Astrocyte of the spinal cord (primary cell): ENCODE measurements at regions not wholly inside any gene's neighbourhood (a gene's known extent, or its start where the extent isn't known, plus 50 kb on each side); places are given as distances from the start of the nearest gene placed in this dataset.

Experiments
- DNase-seq: peaks from one replicate; pipeline ENCODE4 v3.0.0; 2011; ENCODE audit warnings: low read depth, low spot score
- H3K4me3 ChIP-seq: 2 replicates; pipeline ENCODE4 v1.5.1; 2011; ENCODE audit warnings: low read depth, mild to moderate bottlenecking, low read length, moderate library complexity
- in situ Hi-C: cut with HindIII; loops from 2 replicates; pipeline ENCODE4 v1.10.0; 2017; ENCODE audit warnings: low sequenced_read_pairs
- TF ChIP-seq, protein P1 (sequence below): IDR thresholded peaks from 2 replicates; pipeline ENCODE4 v1.5.1; 2012; ENCODE audit warnings: low read depth, mild to moderate bottlenecking, low read length, inconsistent platforms

DNA sequence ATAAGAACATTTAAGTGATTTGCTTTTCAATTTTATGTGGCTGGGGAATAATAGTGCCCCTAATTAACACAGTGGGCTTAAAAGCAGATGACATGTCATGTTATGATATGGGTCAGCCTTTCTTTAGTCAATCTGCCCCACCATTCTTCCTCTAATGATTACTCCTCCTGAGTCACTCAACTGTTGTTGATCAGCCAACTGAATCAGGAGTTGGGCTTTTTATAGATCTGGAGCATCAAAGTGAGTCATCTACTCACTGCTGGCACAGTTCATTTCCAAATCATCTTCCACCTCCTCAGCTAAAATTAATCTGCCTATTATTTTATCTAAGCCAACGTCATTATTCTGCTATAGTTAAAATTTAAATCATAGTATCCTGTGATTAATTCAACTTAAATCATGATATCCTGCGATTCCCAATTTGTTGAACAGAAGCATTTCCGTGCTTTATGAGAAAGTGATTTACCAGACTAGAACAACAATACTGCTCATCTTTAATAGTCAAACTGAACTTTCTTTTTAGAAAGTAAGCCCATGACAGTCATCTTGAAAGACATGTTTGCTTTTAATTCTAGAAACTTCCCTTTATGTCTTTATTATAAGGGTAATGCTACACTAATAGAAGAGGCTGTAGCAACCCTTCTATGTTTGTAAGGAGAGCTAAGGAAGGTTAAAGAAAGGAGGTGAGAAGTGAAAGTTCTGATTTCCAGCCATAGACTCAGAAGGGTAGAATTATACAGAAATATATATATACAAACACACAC, 551.4 kb downstream of the TBC1D4 start:
- DNase-seq: peak; percentile 72
- TF ChIP-seq, protein P1, sequence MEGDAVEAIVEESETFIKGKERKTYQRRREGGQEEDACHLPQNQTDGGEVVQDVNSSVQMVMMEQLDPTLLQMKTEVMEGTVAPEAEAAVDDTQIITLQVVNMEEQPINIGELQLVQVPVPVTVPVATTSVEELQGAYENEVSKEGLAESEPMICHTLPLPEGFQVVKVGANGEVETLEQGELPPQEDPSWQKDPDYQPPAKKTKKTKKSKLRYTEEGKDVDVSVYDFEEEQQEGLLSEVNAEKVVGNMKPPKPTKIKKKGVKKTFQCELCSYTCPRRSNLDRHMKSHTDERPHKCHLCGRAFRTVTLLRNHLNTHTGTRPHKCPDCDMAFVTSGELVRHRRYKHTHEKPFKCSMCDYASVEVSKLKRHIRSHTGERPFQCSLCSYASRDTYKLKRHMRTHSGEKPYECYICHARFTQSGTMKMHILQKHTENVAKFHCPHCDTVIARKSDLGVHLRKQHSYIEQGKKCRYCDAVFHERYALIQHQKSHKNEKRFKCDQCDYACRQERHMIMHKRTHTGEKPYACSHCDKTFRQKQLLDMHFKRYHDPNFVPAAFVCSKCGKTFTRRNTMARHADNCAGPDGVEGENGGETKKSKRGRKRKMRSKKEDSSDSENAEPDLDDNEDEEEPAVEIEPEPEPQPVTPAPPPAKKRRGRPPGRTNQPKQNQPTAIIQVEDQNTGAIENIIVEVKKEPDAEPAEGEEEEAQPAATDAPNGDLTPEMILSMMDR: no peak
- in situ Hi-C loops: no loop called here
- no peak overlapping the region for H3K4me3 ChIP-seq

DNA sequence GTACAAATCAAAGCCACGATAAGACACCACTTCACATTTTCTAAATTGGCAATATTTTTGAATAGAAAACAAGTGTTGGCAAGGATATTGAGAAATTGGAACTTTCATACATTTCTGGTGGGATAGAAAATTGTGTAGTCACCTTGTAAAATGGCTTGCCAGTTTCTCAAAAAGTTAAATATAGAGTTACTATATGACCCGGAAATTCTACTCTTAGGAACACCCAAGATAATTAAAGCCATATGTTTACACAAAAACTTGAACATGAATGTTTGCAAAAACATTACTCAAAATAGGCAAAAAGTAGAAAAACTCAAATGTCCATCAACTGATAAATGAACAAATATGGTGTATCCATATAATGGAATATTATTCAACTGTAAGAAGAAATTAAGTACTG, 552.5 kb downstream of the TBC1D4 start:
- in situ Hi-C loops: no loop called here
- TF ChIP-seq, protein P1: no peak

DNA sequence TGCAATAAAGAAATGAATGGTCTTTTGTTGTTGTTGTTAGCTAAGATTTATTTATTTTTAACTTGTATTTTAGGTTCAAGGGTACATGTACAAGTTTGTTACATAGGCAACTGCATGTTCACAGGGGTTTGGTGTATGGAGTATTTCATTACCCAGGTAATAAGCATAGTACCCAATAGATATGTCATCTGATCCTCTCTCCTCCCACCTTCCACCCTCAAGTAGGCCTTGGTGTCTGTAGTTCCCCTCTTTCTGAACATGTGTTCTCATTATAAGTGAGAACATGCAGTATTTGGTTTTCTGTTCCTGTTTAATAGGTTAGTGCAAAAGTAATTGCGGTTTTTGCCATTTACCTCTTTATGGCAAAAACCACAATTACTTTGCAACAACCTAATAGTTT, 554.1 kb downstream of the TBC1D4 start:
- in situ Hi-C loops: no loop called here
- TF ChIP-seq, protein P1: no peak
- DNase-seq: no peak
- no peak overlapping the region for H3K4me3 ChIP-seq

More for the DNA sequence above, 552.5 kb downstream of the TBC1D4 start:
- peak; percentile 5 for DNase-seq
- no peak overlapping the region for H3K4me3 ChIP-seq

DNA sequence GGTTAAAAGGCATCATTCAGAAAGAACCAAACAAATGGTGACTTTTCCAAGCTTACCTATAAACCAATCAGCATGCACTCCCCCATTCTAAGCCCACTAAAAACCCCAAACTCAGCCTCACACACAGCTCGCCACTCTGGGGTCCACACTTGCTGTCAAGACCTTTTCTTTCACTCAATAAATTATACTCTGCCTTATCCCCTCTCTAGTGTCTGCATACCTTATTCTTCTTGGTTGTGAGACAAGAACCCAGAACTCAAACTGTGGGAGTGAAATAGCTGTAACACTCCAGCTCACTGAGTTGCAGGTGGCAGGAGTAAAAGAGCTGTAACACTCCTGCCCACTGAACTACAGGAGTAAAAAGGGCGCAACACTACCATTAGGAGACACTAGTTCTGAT, 559.0 kb downstream of the TBC1D4 start:
- no peak for DNase-seq
- TF ChIP-seq, protein P1: no peak
- no peak overlapping the region for H3K4me3 ChIP-seq
- in situ Hi-C loops: no loop called here

DNA sequence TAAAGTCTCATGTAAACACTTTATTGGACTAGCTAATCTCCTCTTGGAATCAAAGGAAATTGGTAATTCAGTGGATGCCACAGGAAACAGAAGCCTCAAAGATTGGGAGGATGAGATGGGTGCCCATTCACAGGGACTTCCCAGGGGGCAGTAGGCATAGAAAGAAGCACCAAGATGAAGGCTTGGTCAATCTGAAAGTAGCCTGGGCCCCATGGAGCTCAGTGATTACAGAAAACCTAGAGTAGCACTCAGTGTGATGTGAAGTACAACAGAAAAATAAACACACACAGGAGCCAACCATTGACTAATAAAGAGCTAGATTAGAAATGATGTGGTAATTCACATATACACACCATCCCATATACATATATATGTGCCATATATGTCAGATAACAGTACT, 560.6 kb downstream of the TBC1D4 start:
- in situ Hi-C loops: no loop called here
- no peak for DNase-seq
- TF ChIP-seq, protein P1: no peak
- no peak overlapping the region for H3K4me3 ChIP-seq

DNA sequence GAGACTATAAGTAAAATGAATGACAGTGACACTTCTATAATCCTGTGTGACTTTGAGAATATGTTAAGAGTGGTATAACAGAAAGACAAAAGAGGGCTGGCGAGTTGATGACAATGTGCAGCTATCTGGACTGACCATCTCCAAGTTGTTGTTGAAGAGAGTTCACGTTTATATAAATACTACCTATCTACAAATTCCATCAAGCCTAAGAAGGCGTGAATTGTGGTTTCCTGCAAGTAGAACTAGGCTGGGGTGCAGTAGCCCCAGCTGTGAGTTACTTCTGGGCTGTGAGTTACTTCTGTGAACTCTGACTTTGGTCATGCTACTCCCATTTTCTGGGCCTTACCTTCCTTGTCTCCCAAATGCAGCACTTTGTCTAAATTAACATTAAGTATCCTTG, 561.0 kb downstream of the TBC1D4 start:
- no peak for DNase-seq
- H3K4me3 ChIP-seq: no peak overlapping the region
- TF ChIP-seq, protein P1: no peak
- in situ Hi-C loops: no loop called here
